ENCODE measurements at regions not wholly inside any gene's neighbourhood (a gene's known extent, or its start where the extent isn't known, plus 50 kb on each side); places are given as distances from the start of the nearest gene placed in this dataset.
"Not testable (repeated sequence)": the region's sequence is repeated elsewhere in the genome, so short reads cannot be mapped to it uniquely, and the experiment has no call there.

- Histone ChIP-seq H3K4me2 (no peak overlapping the region), H3K27me3 (ENCODE audit: insufficient read depth, low read depth) (no peaks in the 10 kb centered on the region), H3K79me2 (ENCODE audit: low read depth) (no peaks in the 10 kb centered on the region), H3F3A (ENCODE audit: insufficient read depth, low read depth) (no peaks in the 10 kb centered on the region), H2AFZ (no peak overlapping the region), H3K9me2 (ENCODE audit: insufficient read depth) (no peaks in the 10 kb centered on the region), H3K9me3 (ENCODE audit: insufficient read depth, low read depth) (no peaks in the 10 kb centered on the region), H4K20me1 (ENCODE audit: insufficient read depth) (no peaks in the 10 kb centered on the region), H3K36me3 (ENCODE audit: low read depth) (no peaks in the 10 kb centered on the region), H3K4me1 (replicated peaks; ENCODE audit: insufficient read depth) (no peaks in the 10 kb centered on the region), H3K27ac (no peak overlapping the region), H3K4me3 (no peak overlapping the region)
- ChIA-PET POLR2A (ENCODE audit: unreplicated experiment) (no interaction called here), CTCF (no interaction called here)
- BruUV-seq (replicated peaks) = no TSS peak
- intact Hi-C loops (cut with micrococcal nuclease; ENCODE audit: unreplicated experiment) = no loop called here
- no peak for DNase-seq
- no peak for TF ChIP-seq CTCF (conservative IDR thresholded peaks at IDR 0.05)
- TF ChIP-seq EZH2 (IDR thresholded peaks at IDR 0.05; ENCODE audit: low read depth) = no peak
Observed at GRCh38 chr18:66395671-66396218, 208.1 kb downstream of the CDH19 start.

GRCh38 chr18:66393463-66393862, 210.4 kb downstream of the CDH19 start:
- H3K9me2 ChIP-seq (ENCODE audit: insufficient read depth) = no peaks in the 10 kb centered on the region
- no peaks in the 10 kb centered on the region for H3F3A ChIP-seq (ENCODE audit: insufficient read depth, low read depth)
- no peaks in the 10 kb centered on the region for H3K27me3 ChIP-seq (ENCODE audit: insufficient read depth, low read depth)
- BruUV-seq (replicated peaks) = no TSS peak
- intact Hi-C loops (cut with micrococcal nuclease; ENCODE audit: unreplicated experiment) = no loop called here
- no peak overlapping the region for H3K4me2 ChIP-seq
- ChIA-PET CTCF (no interaction called here), POLR2A (ENCODE audit: unreplicated experiment) (interaction anchor here (0.5 kb wide), 1 partner anchor 1132 kb away, joined by 6 read pairs; no protein-coding TSS in a partner anchor)
- H2AFZ ChIP-seq = no peak overlapping the region
- H3K27ac ChIP-seq = no peak overlapping the region
- no peaks in the 10 kb centered on the region for H3K4me1 ChIP-seq (replicated peaks; ENCODE audit: insufficient read depth)
- no peak overlapping the region for H3K4me3 ChIP-seq
- TF ChIP-seq CTCF (conservative IDR thresholded peaks at IDR 0.05) (no peak), EZH2 (IDR thresholded peaks at IDR 0.05; ENCODE audit: low read depth) (no peak)
- no peaks in the 10 kb centered on the region for H3K36me3 ChIP-seq (ENCODE audit: low read depth)
- DNase-seq = no peak
- H3K9me3 ChIP-seq (ENCODE audit: insufficient read depth, low read depth) = no peaks in the 10 kb centered on the region
- no peaks in the 10 kb centered on the region for H3K79me2 ChIP-seq (ENCODE audit: low read depth)
- no peaks in the 10 kb centered on the region for H4K20me1 ChIP-seq (ENCODE audit: insufficient read depth)

- TF ChIP-seq EZH2 (IDR thresholded peaks at IDR 0.05; ENCODE audit: low read depth) (no peak), CTCF (conservative IDR thresholded peaks at IDR 0.05) (no peak)
- DNase-seq = no peak
Observed at GRCh38 chr18:66377291-66377690, 226.6 kb downstream of the CDH19 start.

GRCh38 chr18:66375391-66375790, 228.5 kb downstream of the CDH19 start:
- H3K9me3 ChIP-seq (ENCODE audit: insufficient read depth, low read depth); H3K9me2 ChIP-seq (ENCODE audit: insufficient read depth); H3F3A ChIP-seq (ENCODE audit: insufficient read depth, low read depth); H4K20me1 ChIP-seq (ENCODE audit: insufficient read depth); H3K4me2 ChIP-seq; CTCF ChIA-PET; DNase-seq; intact Hi-C loops (cut with micrococcal nuclease; ENCODE audit: unreplicated experiment); POLR2A ChIA-PET (ENCODE audit: unreplicated experiment); H2AFZ ChIP-seq; H3K4me3 ChIP-seq; H3K79me2 ChIP-seq (ENCODE audit: low read depth); H3K4me1 ChIP-seq (replicated peaks; ENCODE audit: insufficient read depth); H3K36me3 ChIP-seq (ENCODE audit: low read depth); BruUV-seq (replicated peaks); H3K27me3 ChIP-seq (ENCODE audit: insufficient read depth, low read depth); H3K27ac ChIP-seq: not testable (repeated sequence)

More at GRCh38 chr18:66377291-66377690, 226.6 kb downstream of the CDH19 start:
- H3F3A ChIP-seq (ENCODE audit: insufficient read depth, low read depth) = no peaks in the 10 kb centered on the region; the same call in 1 of the 2 replicates
- no peaks in the 10 kb centered on the region for H4K20me1 ChIP-seq (ENCODE audit: insufficient read depth)
- H3K36me3 ChIP-seq (ENCODE audit: low read depth) = no peaks in the 10 kb centered on the region
- intact Hi-C loops (cut with micrococcal nuclease; ENCODE audit: unreplicated experiment) = no loop called here
- CTCF ChIA-PET = no interaction called here
- no peaks in the 10 kb centered on the region for H3K79me2 ChIP-seq (ENCODE audit: low read depth)
- no peak overlapping the region for H2AFZ ChIP-seq
- no peaks in the 10 kb centered on the region for H3K9me2 ChIP-seq (ENCODE audit: insufficient read depth)
- H3K4me1 ChIP-seq (replicated peaks; ENCODE audit: insufficient read depth) = no peaks in the 10 kb centered on the region
- POLR2A ChIA-PET (ENCODE audit: unreplicated experiment) = no interaction called here
- H3K4me2 ChIP-seq = no peak overlapping the region
- no peak overlapping the region for H3K4me3 ChIP-seq
- no peak overlapping the region for H3K27ac ChIP-seq
- no TSS peak for BruUV-seq (replicated peaks)
- no peaks in the 10 kb centered on the region for H3K27me3 ChIP-seq (ENCODE audit: insufficient read depth, low read depth)
- H3K9me3 ChIP-seq (ENCODE audit: insufficient read depth, low read depth) = no peaks in the 10 kb centered on the region; the same call in 1 of the 2 replicates

Measured in PC-9 (cell line).